Stimulated activated naive CD8-positive, alpha-beta T cell treated with anti-CD3 and anti-CD28 coated beads, Interleukin-15, amount 100 ng/mL, for 72 hours (primary cell): ENCODE measurements at regions not wholly inside any gene's neighbourhood (a gene's known extent, or its start where the extent isn't known, plus 50 kb on each side); places are given as distances from the start of the nearest gene placed in this dataset.
"Not testable (repeated sequence)": the region's sequence is repeated elsewhere in the genome, so short reads cannot be mapped to it uniquely, and the experiment has no call there.

Experiments
- ATAC-seq: fragments of 150-1000 bp; cut with Tn5 transposase; 2 replicates; pipeline ENCODE4 v1.10.0; 2021; ENCODE audit warnings: mild to moderate bottlenecking, moderate library complexity
- DNase-seq, 2 donors: peaks; one replicate each; pipeline ENCODE4 v3.0.0; 2021 to 2022
- H3K27ac Mint-ChIP-seq, 2 donors: one replicate each; pipeline ENCODE4 v1.8.0; 2022; ENCODE audit warnings: mild to moderate bottlenecking in 2 of 2, mixed read lengths in 2 of 2, moderate library complexity in 2 of 2
- H3K27me3 Mint-ChIP-seq: one replicate; pipeline ENCODE4 v1.8.0; 2022; ENCODE audit warnings: mixed read lengths
- H3K4me1 Mint-ChIP-seq: one replicate; pipeline ENCODE4 v1.8.0; 2022; ENCODE audit warnings: mild to moderate bottlenecking, mixed read lengths
- H3K4me3 Mint-ChIP-seq, 2 donors: one replicate each; pipeline ENCODE4 v1.8.0; 2022; ENCODE audit warnings: mild to moderate bottlenecking in 2 of 2, mixed read lengths in 2 of 2, moderate library complexity in 1 of 2
- H3K9me3 Mint-ChIP-seq, 2 donors: one replicate each; pipeline ENCODE4 v1.8.0; 2022; ENCODE audit warnings: mixed read lengths in 2 of 2

DNA sequence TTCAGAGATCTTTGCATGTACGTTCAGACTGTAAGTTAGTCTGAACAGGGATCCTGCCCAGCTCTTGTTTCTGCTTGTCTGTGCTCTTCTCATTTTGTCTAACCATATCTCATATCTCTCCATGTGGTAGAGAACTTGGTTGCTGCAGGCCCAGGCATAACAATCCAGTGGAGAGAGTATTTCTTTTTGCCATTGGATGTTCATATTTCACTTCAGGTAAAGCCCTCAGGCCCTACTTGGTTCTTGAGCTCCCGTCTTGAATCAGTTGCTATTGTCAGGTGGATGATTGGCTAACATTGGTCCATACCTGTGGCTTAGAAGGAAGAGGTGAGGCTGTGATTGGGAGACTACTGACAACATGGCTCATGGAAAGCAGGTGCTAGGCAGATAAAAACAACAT lies 357.7 kb upstream of the FLRT2 start:
- DNase-seq (no peak), ATAC-seq (no peak)
- Mint-ChIP-seq H3K4me1 (no peaks in the 10 kb centered on the region), H3K9me3 (peaks cover 5 to 6% of the 10 kb centered on the region in 2 donors), H3K27me3 (no peaks in the 10 kb centered on the region), H3K4me3 (no peak overlapping the region), H3K27ac (no peak overlapping the region)

DNA sequence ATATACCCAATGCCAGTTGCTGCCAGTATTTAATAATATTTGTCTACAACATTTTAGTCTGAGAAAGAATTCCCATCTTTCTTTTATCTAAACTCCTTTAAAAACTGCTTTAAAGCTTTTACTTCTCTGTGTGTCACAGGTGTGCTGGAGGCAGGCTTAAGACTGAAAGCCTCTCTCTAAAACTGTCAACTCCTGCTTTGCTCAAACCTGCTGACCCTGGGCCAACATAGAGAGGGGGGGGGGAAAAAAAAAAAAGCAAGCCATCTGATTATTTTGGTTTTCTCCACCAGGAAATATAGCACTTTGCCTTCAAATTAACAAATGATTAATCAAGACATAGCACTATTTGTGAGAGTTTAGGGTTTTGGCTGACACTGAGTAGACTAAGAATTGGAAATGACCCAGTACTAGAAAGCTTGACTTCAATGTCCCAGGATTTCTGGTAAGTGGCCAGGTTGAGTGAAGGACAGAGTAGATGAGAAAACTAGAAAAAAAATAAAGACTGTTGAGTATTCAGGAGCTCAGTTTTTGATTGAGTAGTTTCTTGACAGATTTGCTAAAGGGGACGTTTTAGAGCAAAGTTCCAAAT lies 357.0 kb upstream of the FLRT2 start:
- no peak overlapping the region for H3K4me3 Mint-ChIP-seq
- no peaks in the 10 kb centered on the region for H3K4me1 Mint-ChIP-seq
- no peak for ATAC-seq
- no peak overlapping the region for H3K27ac Mint-ChIP-seq
- no peak for DNase-seq
- H3K27me3 Mint-ChIP-seq = no peaks in the 10 kb centered on the region
- H3K9me3 Mint-ChIP-seq = peaks cover 5 to 6% of the 10 kb centered on the region in 2 donors

DNA sequence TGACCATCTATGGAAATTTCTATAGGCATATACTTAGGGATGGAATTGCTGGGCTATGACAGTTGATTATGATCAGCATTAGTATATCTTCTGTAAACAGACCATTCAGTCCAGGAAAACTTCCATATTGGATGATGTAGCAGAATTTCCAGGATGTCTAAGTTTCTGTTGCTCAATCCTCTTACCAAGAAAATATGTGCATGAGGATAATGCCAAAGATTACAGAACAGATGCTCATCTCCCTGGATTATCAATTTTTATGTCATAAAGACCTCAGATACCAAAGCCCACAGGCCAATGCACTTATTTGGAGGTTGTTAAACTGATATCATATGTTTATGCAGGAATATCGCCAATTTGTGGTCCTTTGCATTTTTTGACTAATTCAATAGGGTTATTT lies 354.4 kb upstream of the FLRT2 start:
- Mint-ChIP-seq H3K27ac (no peak overlapping the region), H3K4me3 (no peak overlapping the region), H3K27me3 (no peaks in the 10 kb centered on the region), H3K9me3 (peaks cover 5 to 6% of the 10 kb centered on the region in 2 donors), H3K4me1 (no peaks in the 10 kb centered on the region)
- ATAC-seq (no peak), DNase-seq (no peak)

DNA sequence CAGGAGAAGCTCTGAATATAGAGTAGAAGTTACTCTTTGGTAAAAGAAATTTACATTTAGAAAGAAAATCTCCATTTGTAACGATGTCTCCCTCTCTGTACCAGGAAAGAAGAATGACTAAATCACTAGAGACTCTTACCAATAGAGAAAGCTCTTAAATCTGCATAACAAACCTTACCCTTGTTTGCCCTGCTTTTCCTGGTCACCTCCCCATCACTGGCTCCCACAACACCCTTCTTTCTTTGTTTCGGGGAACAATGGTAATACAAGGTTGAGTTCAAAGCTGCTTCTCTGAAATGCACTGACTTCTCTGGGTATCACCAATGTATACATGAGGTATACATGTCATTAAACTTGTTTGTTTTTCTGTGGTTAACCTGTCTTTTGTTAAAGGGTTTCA lies 351.1 kb upstream of the FLRT2 start:
- H3K4me1 Mint-ChIP-seq = no peaks in the 10 kb centered on the region
- no peak overlapping the region for H3K4me3 Mint-ChIP-seq
- ATAC-seq (no peak), DNase-seq (no peak)
- H3K27ac Mint-ChIP-seq = no peak overlapping the region
- no peaks in the 10 kb centered on the region for H3K27me3 Mint-ChIP-seq
- peaks cover 5 to 14% of the 10 kb centered on the region in 2 donors for H3K9me3 Mint-ChIP-seq

DNA sequence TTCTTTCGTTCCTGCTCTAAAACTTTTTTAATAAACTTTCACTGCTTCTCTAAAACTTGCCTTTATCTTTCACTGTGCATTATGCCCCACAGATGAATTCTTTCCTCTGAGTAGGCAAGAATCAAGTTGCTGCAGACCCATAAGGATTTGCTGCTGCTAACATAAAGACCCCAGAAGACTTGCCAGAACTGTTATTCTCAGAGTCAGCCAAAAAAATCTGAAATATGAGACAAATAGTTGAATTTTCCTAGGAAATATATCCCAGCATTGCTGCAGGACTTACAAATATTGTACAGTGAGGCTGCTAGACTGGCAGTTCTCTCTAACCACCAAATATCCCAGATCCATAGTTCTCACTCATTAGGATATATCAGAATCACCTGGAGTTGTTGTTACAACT lies 349.1 kb upstream of the FLRT2 start:
- Mint-ChIP-seq H3K27me3 (no peaks in the 10 kb centered on the region), H3K4me1 (no peaks in the 10 kb centered on the region), H3K27ac (no peak overlapping the region), H3K9me3 (peaks cover 5 to 14% of the 10 kb centered on the region in 2 donors), H3K4me3 (no peak overlapping the region)
- DNase-seq (no peak), ATAC-seq (no peak)

DNA sequence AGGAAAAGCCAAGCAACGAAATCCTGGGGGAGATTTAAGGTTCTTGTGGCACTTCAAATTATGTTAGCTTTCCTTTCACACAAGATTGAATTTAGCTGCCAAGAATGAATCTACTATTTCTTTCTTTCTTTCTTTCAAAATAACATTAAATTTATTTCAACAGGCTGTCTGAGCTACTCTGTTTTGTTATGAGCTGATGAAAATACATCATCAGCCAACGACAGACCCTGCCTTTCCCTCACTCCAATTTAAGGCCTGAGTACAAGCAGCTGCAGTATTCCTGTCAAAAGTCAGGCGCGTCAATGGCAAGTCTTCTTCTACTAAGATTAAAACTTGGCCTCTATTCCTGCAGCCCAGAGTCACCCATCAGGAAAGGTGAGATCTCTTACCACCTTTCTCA lies 347.7 kb upstream of the FLRT2 start:
- Mint-ChIP-seq H3K27ac (no peak overlapping the region), H3K4me1 (no peaks in the 10 kb centered on the region), H3K27me3 (no peaks in the 10 kb centered on the region), H3K4me3 (no peak overlapping the region), H3K9me3 (peaks cover 0 to 7% of the 10 kb centered on the region in 2 donors)
- ATAC-seq (no peak), DNase-seq (no peak)

DNA sequence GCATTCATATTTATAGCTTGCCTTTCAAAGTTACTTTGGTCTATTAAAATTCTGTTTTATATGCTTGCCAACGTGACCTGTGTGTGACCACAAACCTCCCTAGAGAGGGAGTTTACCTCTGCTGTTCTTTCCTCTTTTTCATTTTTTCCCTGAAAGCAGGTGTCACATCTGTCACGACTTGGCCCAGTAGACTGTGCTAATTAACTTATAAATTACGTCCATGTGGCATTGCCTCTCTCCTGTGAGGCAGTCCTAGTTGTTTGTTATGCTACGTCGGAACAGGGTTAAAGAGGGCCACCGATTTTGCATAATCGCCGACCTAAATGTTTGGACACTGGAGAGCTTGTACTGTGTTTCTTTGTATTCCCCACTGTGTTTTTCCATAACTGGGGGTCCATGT lies 343.9 kb upstream of the FLRT2 start:
- Mint-ChIP-seq H3K4me1 (no peaks in the 10 kb centered on the region), H3K27ac (no peak overlapping the region), H3K9me3 (peaks cover 7 to 18% of the 10 kb centered on the region in 2 donors), H3K27me3 (no peaks in the 10 kb centered on the region), H3K4me3 (no peak overlapping the region)
- no peak for DNase-seq
- ATAC-seq = no peak

DNA sequence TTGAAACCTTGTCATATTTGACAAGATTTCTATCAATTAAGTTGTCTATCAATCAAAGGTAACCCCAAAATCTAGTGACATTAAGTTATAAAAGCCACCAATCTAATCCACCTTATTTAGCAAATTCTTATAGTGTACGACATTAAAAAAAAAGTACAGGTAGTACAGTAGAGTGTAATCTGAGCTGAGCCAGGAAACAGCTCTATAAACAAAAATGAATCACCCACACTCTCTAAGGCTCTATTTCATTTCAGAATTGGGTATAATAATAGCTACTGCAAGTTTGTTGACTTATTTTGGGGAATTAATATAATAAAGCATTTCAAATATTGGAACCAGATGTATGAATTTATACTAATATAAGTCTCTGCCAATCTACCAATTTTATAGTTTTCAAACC lies 342.4 kb upstream of the FLRT2 start:
- DNase-seq = no peak
- Mint-ChIP-seq H3K27ac (no peak overlapping the region), H3K9me3 (peaks cover 7 to 11% of the 10 kb centered on the region in 2 donors), H3K27me3 (no peaks in the 10 kb centered on the region), H3K4me1 (no peaks in the 10 kb centered on the region), H3K4me3 (no peak overlapping the region)
- no peak for ATAC-seq

DNA sequence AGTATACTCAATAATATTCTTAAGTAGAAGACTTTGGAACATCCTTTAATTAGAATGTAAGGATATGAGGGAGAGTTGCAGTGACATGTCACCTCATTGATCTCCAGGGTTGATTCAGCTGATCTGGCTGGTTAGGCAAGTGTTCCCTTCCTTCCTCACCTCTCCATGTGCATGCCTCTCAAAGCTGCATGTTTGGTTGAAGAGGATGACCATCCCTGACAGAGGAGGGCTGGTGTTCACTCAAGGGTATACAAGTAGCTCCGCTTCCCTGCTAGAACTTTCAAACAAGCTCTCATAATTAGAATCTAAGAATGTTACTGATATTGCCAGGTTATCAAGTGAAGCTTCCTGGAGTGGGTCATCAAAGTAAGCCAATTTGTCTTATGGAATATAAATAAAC lies 341.1 kb upstream of the FLRT2 start:
- ATAC-seq = no peak
- DNase-seq = no peak
- H3K4me1 Mint-ChIP-seq = no peaks in the 10 kb centered on the region
- H3K27me3 Mint-ChIP-seq = no peaks in the 10 kb centered on the region
- H3K4me3 Mint-ChIP-seq = no peak overlapping the region
- H3K9me3 Mint-ChIP-seq = peaks cover 7 to 16% of the 10 kb centered on the region in 2 donors
- H3K27ac Mint-ChIP-seq = no peak overlapping the region

DNA sequence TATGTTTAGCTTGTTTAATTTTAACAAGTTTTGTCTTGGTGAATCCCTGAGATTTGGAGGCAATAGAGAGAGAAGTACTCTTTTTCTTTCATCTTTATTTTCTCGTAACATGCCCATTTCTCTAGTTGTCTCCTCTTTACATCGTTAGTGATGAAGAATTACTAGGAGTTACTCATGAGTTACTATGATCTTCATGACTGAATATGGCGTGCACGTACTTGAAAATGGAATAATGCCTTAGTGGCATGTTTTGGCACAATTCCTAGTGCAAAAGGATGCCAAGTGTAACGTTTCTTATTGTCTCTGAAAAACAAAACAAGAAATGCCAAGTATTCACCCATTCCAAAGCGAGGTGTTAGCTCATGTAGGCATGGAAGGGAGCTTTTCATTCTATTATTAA lies 340.7 kb upstream of the FLRT2 start:
- not testable (repeated sequence) for H3K27ac Mint-ChIP-seq, H3K27me3 Mint-ChIP-seq, ATAC-seq, H3K4me3 Mint-ChIP-seq, DNase-seq, H3K4me1 Mint-ChIP-seq
- H3K9me3 Mint-ChIP-seq = peaks cover 8 to 16% of the 10 kb centered on the region in 2 donors

DNA sequence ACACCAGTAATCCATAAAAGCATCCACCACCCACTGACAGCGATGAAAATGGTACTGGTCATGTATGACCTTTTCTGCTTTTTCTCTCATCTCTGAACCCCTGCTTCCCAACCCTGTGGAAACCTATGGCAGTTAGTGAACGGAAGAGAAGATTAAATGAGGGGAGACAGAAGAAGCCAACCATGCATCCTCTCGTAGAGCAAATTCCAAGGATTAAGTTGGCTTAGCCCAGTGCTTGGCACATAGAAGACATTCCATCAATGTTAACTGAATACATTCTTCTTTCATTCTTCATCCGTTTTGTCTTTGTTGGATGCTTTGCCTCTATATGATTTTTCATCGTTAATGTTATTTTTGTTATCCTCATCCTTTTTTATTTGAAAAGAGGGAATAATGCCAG lies 339.7 kb upstream of the FLRT2 start:
- Mint-ChIP-seq H3K9me3 (peaks cover 14 to 16% of the 10 kb centered on the region in 2 donors), H3K27ac (no peak overlapping the region), H3K4me1 (no peaks in the 10 kb centered on the region), H3K27me3 (no peaks in the 10 kb centered on the region), H3K4me3 (no peak overlapping the region)
- ATAC-seq (no peak), DNase-seq (no peak)

DNA sequence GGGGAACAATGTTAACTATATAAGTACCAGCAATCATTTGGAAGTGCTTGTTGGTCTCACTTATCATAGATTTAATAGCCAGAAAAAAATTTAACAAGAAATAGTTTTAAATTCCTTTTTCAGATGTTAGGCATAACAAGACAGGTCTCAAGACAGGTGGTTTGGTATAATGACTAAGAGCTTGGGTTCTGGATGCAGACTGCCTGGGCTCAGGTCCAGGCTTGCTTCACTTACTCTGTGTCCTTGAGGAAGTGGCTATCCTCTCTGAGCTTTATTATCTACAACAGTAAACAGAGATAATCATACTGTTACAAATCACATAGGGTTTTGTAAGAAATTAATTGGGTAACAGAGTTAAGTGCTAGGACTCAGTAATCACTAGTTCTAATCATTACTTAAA lies 338.0 kb upstream of the FLRT2 start:
- ATAC-seq (no peak), DNase-seq (no peak)
- H3K4me1 Mint-ChIP-seq = no peaks in the 10 kb centered on the region
- no peaks in the 10 kb centered on the region for H3K27me3 Mint-ChIP-seq
- no peak overlapping the region for H3K4me3 Mint-ChIP-seq
- no peak overlapping the region for H3K27ac Mint-ChIP-seq
- peaks cover 14 to 16% of the 10 kb centered on the region in 2 donors for H3K9me3 Mint-ChIP-seq

DNA sequence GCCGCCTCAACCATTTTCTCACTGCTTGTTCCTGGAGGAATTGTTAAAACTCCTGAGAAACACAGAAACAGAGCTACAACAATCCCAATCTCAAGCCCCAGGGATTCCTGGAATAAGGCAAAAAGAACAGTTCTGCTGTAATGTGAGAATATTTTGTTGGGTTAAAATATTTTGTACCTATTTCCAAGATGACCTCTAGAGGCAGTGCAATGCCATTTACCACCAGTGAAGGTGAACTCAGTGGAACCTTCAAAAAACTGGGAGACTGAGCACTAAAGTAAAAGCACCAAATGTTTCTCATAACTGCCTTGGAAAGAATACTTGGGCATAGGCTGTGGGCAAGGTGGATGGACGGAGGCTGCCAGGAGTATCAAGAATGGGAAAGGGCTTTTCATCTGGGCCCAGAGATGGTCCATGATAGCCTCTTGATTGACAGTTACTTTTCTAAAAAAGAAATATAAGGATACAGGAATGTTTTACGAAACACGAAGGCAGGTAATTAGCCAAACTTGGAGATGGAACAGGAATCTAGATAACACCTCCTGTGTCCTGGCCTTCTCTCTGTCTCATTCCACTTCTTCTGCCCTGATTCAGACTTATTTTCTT lies 334.0 kb upstream of the FLRT2 start:
- no peak for DNase-seq
- no peak for ATAC-seq

DNA sequence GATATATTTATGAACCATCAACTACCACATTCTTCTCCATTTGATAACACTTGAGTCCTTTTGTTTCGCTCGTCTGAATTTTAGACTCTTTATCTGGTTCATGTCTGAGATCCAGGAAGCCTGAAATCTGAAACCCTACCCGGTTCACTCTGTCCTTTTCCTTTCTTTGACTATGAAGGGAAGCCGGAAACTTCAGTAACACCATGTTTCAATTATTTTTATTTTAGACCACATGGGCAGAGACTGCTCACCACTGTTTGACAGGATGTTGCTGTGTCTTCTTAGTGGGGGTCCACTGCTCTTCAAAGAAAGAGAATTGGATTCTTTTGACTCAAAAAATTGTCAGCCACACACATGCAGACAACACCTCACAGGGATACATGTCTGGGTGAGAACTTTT lies 331.9 kb upstream of the FLRT2 start:
- H3K27ac Mint-ChIP-seq = no peak overlapping the region
- H3K4me3 Mint-ChIP-seq = no peak overlapping the region
- H3K27me3 Mint-ChIP-seq = no peaks in the 10 kb centered on the region
- ATAC-seq (no peak), DNase-seq (no peak)
- H3K4me1 Mint-ChIP-seq = no peaks in the 10 kb centered on the region
- H3K9me3 Mint-ChIP-seq = peaks cover 6 to 9% of the 10 kb centered on the region in 2 donors

More for the DNA sequence above, 334.0 kb upstream of the FLRT2 start:
- Mint-ChIP-seq H3K27ac (no peak overlapping the region), H3K9me3 (peaks cover 6 to 11% of the 10 kb centered on the region in 2 donors), H3K4me1 (no peaks in the 10 kb centered on the region), H3K27me3 (no peaks in the 10 kb centered on the region), H3K4me3 (no peak overlapping the region)

DNA sequence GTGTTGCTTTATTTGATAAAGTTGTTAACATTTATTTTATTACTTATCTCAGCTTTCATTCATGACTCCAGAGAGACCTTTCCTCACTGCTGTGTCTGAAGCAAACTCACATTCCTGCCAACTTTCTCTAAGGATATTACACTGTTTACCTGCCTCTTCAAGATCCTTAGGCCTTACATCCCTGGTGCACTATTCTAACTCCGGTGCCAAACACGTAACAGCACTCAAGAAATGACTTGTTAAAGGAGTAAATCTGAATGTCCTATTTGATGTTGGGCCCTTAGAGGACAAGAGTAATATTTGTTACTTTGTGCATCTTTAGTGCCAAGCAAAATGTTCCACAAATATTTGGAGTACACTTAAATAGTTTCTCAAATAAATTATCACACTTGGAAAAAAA lies 324.1 kb upstream of the FLRT2 start:
- ATAC-seq = no peak
- Mint-ChIP-seq H3K9me3 (no peaks in the 10 kb centered on the region), H3K27me3 (no peaks in the 10 kb centered on the region), H3K4me3 (no peak overlapping the region), H3K27ac (no peak overlapping the region), H3K4me1 (no peaks in the 10 kb centered on the region)
- DNase-seq = no peak

DNA sequence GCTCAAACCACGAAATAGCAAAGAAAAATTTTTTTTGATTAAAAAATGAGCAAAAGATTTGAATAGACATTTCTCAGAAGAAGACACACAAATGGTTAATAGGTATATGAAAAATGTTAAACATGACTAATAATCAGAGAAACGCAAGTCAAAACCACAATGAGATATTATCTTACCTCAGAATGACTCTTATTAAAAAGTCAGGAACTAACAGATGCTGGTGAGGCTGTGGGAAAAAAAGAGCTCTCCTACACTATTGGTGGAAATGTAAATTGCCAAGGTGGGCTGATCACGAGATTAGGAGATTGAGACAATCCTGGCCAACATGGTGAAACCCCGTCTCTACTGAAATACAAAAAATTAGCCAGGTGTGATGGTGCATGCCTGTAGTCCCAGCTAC lies 315.5 kb upstream of the FLRT2 start:
- ATAC-seq = no peak
- no peak overlapping the region for H3K27ac Mint-ChIP-seq
- H3K4me3 Mint-ChIP-seq = no peak overlapping the region
- H3K27me3 Mint-ChIP-seq = no peaks in the 10 kb centered on the region
- no peaks in the 10 kb centered on the region for H3K4me1 Mint-ChIP-seq
- no peak for DNase-seq
- H3K9me3 Mint-ChIP-seq = peaks cover 2 to 4% of the 10 kb centered on the region in 2 donors

DNA sequence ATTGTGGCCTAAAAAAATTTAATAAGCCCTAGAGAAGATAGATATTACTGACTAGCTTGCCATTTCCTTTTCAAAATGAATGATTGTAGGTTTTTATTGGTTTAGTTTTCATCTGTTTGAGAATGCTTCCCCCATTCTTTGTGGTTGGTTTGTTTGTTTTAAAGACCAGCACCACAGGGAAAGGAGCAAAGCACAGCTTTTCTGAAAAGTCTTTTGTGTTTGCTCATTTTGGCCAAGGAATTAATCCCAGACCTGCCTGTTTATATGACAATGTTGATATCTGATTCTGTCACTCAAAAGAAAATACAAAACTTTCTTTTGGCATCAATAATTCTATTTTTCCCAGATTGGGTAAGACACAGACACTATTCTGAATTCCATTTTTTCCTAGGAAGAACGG lies 312.5 kb upstream of the FLRT2 start:
- DNase-seq (no peak), ATAC-seq (no peak)
- Mint-ChIP-seq H3K27me3 (no peaks in the 10 kb centered on the region), H3K9me3 (peaks cover 4 to 7% of the 10 kb centered on the region in 2 donors), H3K27ac (no peak overlapping the region), H3K4me3 (no peak overlapping the region), H3K4me1 (no peaks in the 10 kb centered on the region)
